NCI-H1105 (cell line): ENCODE measurements at regions not wholly inside any gene's neighbourhood (a gene's known extent, or its start where the extent isn't known, plus 50 kb on each side); places are given as distances from the start of the nearest gene placed in this dataset.

Experiments
- DNase-seq: peaks from one replicate; lab custom pipeline; 2025; lab: John Stamatoyannopoulos, UW

GRCh38 chr1:193676996-193677549 is 490.7 kb upstream of the B3GALT2 start:
- DNase-seq, result no peak

GRCh38 chr1:193674292-193674944 is 488.0 kb upstream of the B3GALT2 start:
- DNase-seq, result no peak

GRCh38 chr1:193666485-193667083 is 480.2 kb upstream of the B3GALT2 start:
- DNase-seq, result no peak

- DNase-seq, result no peak
Measured at GRCh38 chr1:193663965-193664364, 477.6 kb upstream of the B3GALT2 start.

DNA sequence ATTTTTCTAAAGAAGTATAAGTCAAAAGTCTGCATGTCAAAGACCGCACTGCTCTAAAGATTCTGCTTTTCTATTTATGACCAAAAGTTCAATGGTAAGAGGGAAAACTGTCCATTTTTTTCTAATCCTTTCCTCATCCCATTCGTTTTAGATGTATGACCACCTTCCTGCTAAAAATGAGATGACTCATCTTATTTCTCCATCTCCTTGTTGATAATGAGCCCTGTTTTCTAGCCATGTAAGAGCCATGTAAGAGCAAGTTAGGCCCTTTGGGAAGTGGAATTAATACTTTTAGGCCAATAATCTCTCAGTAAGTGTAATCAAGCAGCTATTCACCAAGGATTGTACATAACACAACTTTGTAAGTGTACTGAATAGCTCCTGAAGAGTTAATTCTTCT is 475.6 kb upstream of the B3GALT2 start:
- DNase-seq, result no peak

- no peak for DNase-seq
Measured at GRCh38 chr1:193661385-193661784, 475.0 kb upstream of the B3GALT2 start.

GRCh38 chr1:193660428-193660827 is 474.0 kb upstream of the B3GALT2 start:
- no peak for DNase-seq

- no peak for DNase-seq
Measured at GRCh38 chr1:193658691-193659090, 472.3 kb upstream of the B3GALT2 start.

GRCh38 chr1:193658081-193658480 is 471.7 kb upstream of the B3GALT2 start:
- DNase-seq, result no peak

DNA sequence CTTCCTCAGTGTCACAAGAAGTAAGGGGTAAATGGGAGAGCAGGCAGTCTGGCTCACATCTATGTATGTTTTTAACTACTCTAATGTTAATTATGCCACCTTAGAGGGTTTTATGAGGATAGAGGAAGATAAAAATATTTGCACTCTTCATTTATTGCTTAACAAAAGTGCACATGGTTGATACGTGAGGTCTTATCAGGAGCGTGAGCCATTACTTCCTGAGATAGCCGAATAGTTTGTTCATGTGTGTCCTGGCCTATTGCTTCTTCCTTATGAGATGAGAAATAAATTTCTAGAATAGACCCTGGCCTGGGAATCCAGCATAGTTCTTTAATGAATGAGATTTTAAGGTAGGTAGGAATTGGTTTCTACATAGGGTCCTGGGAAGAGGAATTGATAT is 471.1 kb upstream of the B3GALT2 start:
- DNase-seq, result no peak

DNA sequence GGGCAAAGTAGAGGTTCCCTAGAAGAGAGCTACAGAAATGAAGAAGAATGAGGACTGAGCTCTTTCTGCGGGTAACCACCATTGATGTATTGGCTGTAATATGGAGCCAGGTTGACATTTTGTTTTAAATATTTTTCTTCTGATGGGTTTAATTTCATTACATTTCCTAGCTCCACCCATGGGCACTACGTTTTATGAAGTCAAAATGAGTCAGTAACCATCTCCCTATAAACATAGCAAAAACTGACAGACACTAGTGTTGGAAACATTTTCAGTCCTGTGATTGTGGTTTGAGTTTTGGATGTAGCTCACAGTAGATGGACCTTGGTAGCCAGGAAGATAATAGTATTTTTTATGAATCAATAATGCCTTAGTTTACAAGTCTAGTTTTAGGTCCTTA is 470.4 kb upstream of the B3GALT2 start:
- DNase-seq, result no peak

DNA sequence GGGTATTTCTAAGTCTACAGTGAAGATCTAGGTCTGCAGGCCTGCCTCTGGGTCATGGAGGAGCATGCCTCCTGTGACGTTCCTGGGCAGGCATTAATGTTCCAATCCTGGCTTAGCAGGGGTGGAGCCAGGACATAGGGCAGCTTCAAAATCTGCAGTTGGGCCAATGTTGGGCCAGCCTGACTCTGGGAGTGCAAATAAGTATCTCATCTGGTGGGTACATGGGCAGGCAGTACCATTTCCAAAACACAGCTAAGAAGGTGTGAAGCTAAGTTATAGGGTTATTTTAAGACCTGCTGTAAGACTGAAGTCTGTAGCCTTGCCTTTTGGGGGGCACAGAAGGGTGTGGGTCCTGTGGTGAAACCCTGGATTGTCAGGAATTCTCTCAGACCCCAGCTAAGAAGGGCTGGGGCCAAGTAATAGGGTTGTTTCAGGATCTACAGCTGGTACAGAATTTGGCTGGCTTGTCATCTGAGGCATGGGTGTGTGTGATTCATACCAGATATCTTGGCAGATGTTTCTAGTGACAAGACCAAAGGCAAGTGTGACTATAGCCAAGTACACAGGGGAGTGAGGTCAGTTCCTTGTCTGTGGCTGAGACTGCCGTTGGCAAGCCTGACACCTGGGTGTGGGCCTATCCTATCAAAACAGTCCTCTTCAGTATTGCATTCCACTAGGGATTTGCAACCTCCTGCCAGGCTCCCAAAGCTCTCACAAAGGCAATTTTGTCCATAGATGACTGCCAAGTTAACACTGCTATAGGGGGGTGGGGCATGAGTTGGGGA is 468.7 kb upstream of the B3GALT2 start:
- no peak for DNase-seq

DNA sequence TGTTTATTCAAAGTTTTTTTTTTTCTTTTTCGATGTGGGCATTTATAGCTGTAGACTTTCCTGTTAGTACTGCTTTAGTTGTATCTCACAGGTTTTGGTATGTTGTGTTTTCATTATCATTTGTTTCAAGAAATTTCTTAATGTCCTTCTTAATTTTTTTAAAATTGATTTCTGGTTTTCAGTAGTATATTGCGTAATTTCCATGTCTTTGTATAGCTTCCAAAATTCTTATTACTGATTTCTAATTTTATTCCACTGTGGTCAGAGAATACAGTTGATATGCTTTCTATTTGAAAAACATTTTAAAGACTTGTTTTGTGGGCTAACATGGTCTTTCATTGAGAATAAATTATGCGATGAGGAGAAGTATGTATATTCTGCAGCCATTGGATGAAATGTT is 463.2 kb upstream of the B3GALT2 start:
- no peak for DNase-seq

GRCh38 chr1:193634876-193635275 is 448.5 kb upstream of the B3GALT2 start:
- DNase-seq, result no peak

DNA sequence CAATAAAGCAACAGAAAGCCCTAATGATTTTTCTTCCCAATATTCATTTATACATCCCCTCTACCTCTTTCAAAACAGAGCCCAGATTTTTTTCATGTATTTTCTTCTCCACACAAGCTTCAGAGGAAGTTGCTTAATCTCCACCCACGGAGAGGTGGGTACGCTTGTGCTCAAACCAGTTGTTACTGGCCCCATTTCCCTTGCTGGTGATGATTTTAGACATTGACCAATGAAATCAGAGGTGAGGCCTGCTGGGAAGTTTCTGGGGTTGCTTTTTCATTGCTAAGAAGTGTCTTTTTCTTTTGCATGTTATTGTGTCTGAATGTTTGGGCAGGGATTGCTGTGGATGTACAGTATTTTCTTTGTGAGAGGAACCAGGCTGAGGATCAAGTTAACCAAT is 448.1 kb upstream of the B3GALT2 start:
- DNase-seq, result no peak

- no peak for DNase-seq
Measured at GRCh38 chr1:193633991-193634390, 447.6 kb upstream of the B3GALT2 start.

DNA sequence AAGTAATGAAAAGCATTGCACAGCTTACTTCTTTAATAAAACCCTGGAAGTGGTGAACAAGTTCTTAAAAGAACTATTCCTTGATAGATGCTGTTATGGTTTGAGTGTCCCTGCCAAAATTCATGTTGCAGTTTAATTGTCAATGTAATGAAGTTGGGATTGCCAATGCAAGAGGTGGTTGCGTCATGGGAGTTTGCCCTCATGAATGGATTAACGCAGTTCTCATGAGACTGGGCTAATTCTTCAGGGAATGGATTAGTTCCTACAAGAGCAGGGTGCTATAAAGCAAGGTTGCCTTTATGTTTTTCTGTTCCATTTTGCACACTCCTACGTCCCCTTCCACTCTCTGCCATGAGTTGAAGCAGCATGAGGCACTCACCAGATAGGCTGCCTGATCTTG is 446.7 kb upstream of the B3GALT2 start:
- no peak for DNase-seq

DNA sequence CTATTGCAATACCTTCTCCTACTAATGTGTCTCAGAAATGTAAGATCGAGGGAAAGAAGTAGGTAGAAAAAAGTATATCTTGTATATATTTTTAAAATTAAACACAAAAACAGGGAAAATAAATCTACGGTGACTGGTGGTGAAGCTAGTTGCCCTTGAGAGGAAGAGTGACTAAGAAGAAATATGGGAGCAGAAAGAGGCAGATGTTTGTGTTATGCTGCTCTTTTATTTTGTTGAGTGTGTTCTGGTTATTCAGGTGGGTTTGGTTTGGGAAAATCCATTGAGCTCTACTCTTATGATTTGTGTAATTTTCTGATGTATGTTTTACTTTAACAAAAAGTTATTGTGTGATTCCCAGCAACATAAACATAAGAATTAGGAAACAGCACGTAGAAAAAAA is 444.9 kb upstream of the B3GALT2 start:
- no peak for DNase-seq

DNA sequence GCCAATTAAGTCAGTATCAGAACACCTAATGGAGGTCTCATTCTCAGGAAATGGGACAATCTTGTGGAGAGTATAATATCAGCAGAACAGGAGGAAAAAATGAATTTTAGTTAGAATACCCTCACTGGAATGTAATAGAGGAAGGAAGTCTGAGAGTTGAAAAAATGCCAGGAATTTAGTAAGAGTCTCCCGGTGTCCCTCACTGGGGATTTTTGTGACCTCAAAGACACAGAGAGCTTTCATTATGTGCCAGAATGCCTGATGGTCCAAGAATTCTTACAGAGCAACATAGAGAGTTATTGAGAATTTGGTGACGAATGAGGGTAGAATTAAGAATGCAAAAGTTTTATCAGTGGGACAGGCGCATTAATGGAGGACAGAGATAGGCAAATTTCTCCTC is 443.5 kb upstream of the B3GALT2 start:
- DNase-seq, result no peak

GRCh38 chr1:193626695-193627094 is 440.3 kb upstream of the B3GALT2 start:
- no peak for DNase-seq

DNA sequence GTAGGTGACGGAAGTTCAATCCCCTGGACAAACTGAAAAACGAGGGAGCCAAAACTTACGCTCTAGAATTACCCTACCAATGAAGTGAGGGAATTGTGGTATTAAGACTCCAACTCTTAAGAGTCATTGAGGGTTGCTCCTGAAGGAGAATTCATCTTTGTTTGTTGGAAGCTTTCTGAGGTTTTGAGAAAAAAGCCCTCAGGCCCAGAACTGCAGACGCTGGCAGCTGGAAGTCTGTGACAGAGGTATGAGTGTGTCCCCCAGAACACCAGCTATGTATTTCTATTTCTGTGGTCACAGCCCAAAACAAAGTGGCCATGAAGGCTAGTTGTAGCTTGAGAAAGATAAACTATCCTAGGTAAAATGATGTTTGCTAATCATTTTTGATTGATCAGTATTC is 438.8 kb upstream of the B3GALT2 start:
- no peak for DNase-seq

GRCh38 chr1:193619911-193620310 is 433.5 kb upstream of the B3GALT2 start:
- DNase-seq, result no peak

GRCh38 chr1:193614817-193615216 is 428.4 kb upstream of the B3GALT2 start:
- no peak for DNase-seq
